ENCODE measurements at regions not wholly inside any gene's neighbourhood (a gene's known extent, or its start where the extent isn't known, plus 50 kb on each side); places are given as distances from the start of the nearest gene placed in this dataset.

GRCh38 chr19:28497887-28498286, 715.1 kb downstream of the UQCRFS1 start:
- 28% methylated on average over 4 of the region's 4 CpGs for WGBS (ENCODE audit: missing lambda C conversion rate)
- ChIA-PET CTCF (no interaction called here), POLR2A (no interaction called here)
- TF ChIP-seq JUNB (IDR thresholded peaks at IDR 0.05) (no peak), RAD21 (conservative IDR thresholded peaks at IDR 0.05 in 1 of 2, IDR thresholded peaks at IDR 0.05 in 1 of 2) (no peak), USF2 (IDR thresholded peaks at IDR 0.05) (no peak), EHMT2 (IDR thresholded peaks at IDR 0.05; ENCODE audit: low read depth) (no peak), ESRRA (IDR thresholded peaks at IDR 0.05; ENCODE audit: borderline replicate concordance, low read length) (no peak), EP300 (IDR thresholded peaks at IDR 0.05) (no peak), CBX8 (IDR thresholded peaks at IDR 0.05) (no peak), PHF8 (IDR thresholded peaks at IDR 0.05; ENCODE audit: borderline replicate concordance, low read depth) (no peak), ATOH8 (CRISPR knock-in tag; IDR thresholded peaks at IDR 0.05; ENCODE audit: low read depth) (no peak), RCOR1 (IDR thresholded peaks at IDR 0.05; ENCODE audit: low read depth, low read length) (no peak), NR3C1 (IDR thresholded peaks at IDR 0.05) (no peak), SMC3 (IDR thresholded peaks at IDR 0.05) (no peak), E2F6 (IDR thresholded peaks at IDR 0.05; ENCODE audit: borderline replicate concordance, low read depth) (no peak)
- Histone ChIP-seq H3K4me3 (no peak overlapping the region), H3K4me2 (no peak overlapping the region), H3K9me3 (peaks cover 14% of the 10 kb centered on the region), H3K4me1 (no peaks in the 10 kb centered on the region), H3K27ac (no peak overlapping the region)
- no peak for DNase-seq (ENCODE audit: low read depth in 1 of 2, low spot score in 1 of 2)
- no peak for ATAC-seq
- FAIRE-seq: no peak

GRCh38 chr19:28497137-28497536, 715.8 kb downstream of the UQCRFS1 start:
- CTCF ChIA-PET: interaction anchor here (1.1 to 1.2 kb wide), 2 partner anchors 12 to 18 kb away, joined by 3 to 5 read pairs; no protein-coding TSS in a partner anchor
- H3K4me2 ChIP-seq: no peak overlapping the region
- no peak for FAIRE-seq
- no peak for ATAC-seq
- H3K4me1 ChIP-seq: no peaks in the 10 kb centered on the region
- H3K4me3 ChIP-seq: no peak overlapping the region
- peaks cover 14% of the 10 kb centered on the region for H3K9me3 ChIP-seq
- no peak overlapping the region for H3K27ac ChIP-seq
- no peak for TF ChIP-seq HMGXB4 (CRISPR knock-in tag; IDR thresholded peaks at IDR 0.05; ENCODE audit: borderline replicate concordance)
- no peak for TF ChIP-seq ESRRA (IDR thresholded peaks at IDR 0.05; ENCODE audit: borderline replicate concordance, low read length)
- no peak for TF ChIP-seq POLR2AphosphoS2 (conservative IDR thresholded peaks at IDR 0.05; ENCODE audit: low read length)
- no peak for TF ChIP-seq KDM5A (IDR thresholded peaks at IDR 0.05)
- no peak for TF ChIP-seq GATA3 (IDR thresholded peaks at IDR 0.05; ENCODE audit: borderline replicate concordance)
- TF ChIP-seq POLR2A (IDR thresholded peaks at IDR 0.05; ENCODE audit: low read length): no peak
- TF ChIP-seq JUN (IDR thresholded peaks at IDR 0.05): no peak
- no peak for TF ChIP-seq RARB (CRISPR knock-in tag; IDR thresholded peaks at IDR 0.05)
- no peak for TF ChIP-seq TP53 (CRISPR knock-in tag; IDR thresholded peaks at IDR 0.05)
- no peak for TF ChIP-seq TFCP2L1 (CRISPR knock-in tag; IDR thresholded peaks at IDR 0.05)
- no peak for TF ChIP-seq EP300 (IDR thresholded peaks at IDR 0.05)
- TF ChIP-seq FOSB (CRISPR knock-in tag; IDR thresholded peaks at IDR 0.05): no peak
- TF ChIP-seq HDAC2 (IDR thresholded peaks at IDR 0.05): no peak
- TF ChIP-seq SREBF2 (IDR thresholded peaks at IDR 0.05): no peak
- TF ChIP-seq CTCF (IDR thresholded peaks at IDR 0.05): no peak
- no peak for TF ChIP-seq ZNF302 (CRISPR knock-in tag; IDR thresholded peaks at IDR 0.05)
- POLR2A ChIA-PET: no interaction called here
- DNase-seq (ENCODE audit: low read depth in 1 of 2, low spot score in 1 of 2): no peak
- WGBS (ENCODE audit: missing lambda C conversion rate): 26% methylated on average over 5 of the region's 5 CpGs

Data from A549 (cell line).